Fibroblast of peridontal ligament (primary cell): ENCODE measurements at regions not wholly inside any gene's neighbourhood (a gene's known extent, or its start where the extent isn't known, plus 50 kb on each side); places are given as distances from the start of the nearest gene placed in this dataset.
A peak's percentile ranks its signal among the peaks of the same experiment; 100 is the strongest.

ENCODE experiments used
- DNase-seq: peaks from one replicate; pipeline ENCODE4 v3.0.0-alpha.2; 2010; ENCODE audit errors: extremely low read depth

GRCh38 chr16:14360326-14361037, 269.6 kb downstream of the PARN start:
- no peak for DNase-seq

- no peak for DNase-seq
Observed at GRCh38 chr16:14358697-14359305, 271.3 kb downstream of the PARN start.

GRCh38 chr16:14357328-14357727, 272.7 kb downstream of the PARN start:
- no peak for DNase-seq

- DNase-seq = no peak
Observed at GRCh38 chr16:14356064-14356463, 274.0 kb downstream of the PARN start.

- DNase-seq = peak; percentile 47
Observed at GRCh38 chr16:14354561-14355351, 275.3 kb downstream of the PARN start.

- no peak for DNase-seq
Observed at GRCh38 chr16:14353340-14353739, 276.7 kb downstream of the PARN start.

- DNase-seq = no peak
Observed at GRCh38 chr16:14351647-14352046, 278.4 kb downstream of the PARN start.

- DNase-seq = no peak
Observed at GRCh38 chr16:14350626-14351025, 279.4 kb downstream of the PARN start.

GRCh38 chr16:14350081-14350480, 279.0 kb downstream of the MRTFB start:
- no peak for DNase-seq

GRCh38 chr16:14347706-14348105, 276.6 kb downstream of the MRTFB start:
- DNase-seq = no peak

- no peak for DNase-seq
Observed at GRCh38 chr16:14346278-14347142, 275.4 kb downstream of the MRTFB start.

- no peak for DNase-seq
Observed at GRCh38 chr16:14345512-14346115, 274.5 kb downstream of the MRTFB start.

- DNase-seq = no peak
Observed at GRCh38 chr16:14344945-14345344, 273.8 kb downstream of the MRTFB start.

GRCh38 chr16:14344292-14344691, 273.2 kb downstream of the MRTFB start:
- DNase-seq = no peak

- DNase-seq = no peak
Observed at GRCh38 chr16:14341324-14342225, 270.5 kb downstream of the MRTFB start.

- no peak for DNase-seq
Observed at GRCh38 chr16:14339694-14340093, 268.6 kb downstream of the MRTFB start.

- no peak for DNase-seq
Observed at GRCh38 chr16:14338969-14339368, 267.9 kb downstream of the MRTFB start.

- DNase-seq = no peak
Observed at GRCh38 chr16:14338236-14338635, 267.1 kb downstream of the MRTFB start.

GRCh38 chr16:14337303-14338191, 266.4 kb downstream of the MRTFB start:
- DNase-seq = peak; percentile 55
